GM18505 (cell line): ENCODE measurements at regions not wholly inside any gene's neighbourhood (a gene's known extent, or its start where the extent isn't known, plus 50 kb on each side); places are given as distances from the start of the nearest gene placed in this dataset.

ENCODE experiments used
- ATAC-seq: cut with Tn5 transposase; IDR thresholded peaks from one replicate; pipeline ENCODE4 v1.9.1; 2021; ENCODE audit not compliant: unreplicated experiment
- POLR2A ChIP-seq: IDR thresholded peaks from 4 replicates; pipeline ENCODE4 v1.6.1; 2011; ENCODE audit warnings: borderline replicate concordance; ENCODE audit not compliant: insufficient read depth, insufficient read length; ENCODE audit errors: extremely low read depth

DNA sequence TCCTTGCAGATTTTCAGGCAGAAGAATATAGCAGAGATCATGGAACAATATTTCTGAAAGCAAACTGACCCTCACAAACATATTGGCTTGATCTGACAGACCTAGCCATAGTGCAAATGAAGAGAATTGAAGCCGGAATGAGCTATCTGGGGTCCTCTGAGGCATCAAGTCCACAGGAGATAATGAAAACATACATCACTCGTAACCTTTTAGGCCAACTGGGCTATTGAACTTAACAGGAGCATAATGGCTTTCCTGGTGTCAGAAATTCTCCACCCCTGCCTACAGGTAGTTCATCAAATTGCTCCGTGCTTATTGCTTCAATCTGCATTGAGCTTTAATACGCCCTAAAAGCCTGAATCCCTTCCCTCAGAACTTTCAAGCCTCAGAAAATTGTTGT, 1414.6 kb upstream of the TENM4 start:
- TF ChIP-seq POLR2A: no peak
- ATAC-seq: no peak

DNA sequence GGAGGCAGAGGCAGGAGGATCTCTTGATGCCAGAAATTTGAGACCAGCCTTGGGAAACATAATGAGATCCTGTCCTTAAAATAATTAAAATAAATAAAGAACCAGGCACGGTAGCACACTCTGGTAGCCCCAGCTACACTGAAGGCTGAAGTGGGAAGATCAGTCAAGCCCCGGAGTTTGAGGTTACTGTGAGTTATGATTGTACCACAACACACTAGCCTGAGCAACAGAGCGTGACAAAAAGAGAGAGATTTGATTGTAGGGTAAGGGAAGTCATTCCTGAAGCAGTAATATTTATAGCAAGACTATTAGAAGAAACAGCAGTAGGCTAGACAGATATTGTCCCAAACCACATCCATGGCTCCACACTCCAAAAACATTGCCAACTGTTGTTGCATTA, 1408.4 kb upstream of the TENM4 start:
- ATAC-seq: peak; percentile 58
- TF ChIP-seq POLR2A: no peak

DNA sequence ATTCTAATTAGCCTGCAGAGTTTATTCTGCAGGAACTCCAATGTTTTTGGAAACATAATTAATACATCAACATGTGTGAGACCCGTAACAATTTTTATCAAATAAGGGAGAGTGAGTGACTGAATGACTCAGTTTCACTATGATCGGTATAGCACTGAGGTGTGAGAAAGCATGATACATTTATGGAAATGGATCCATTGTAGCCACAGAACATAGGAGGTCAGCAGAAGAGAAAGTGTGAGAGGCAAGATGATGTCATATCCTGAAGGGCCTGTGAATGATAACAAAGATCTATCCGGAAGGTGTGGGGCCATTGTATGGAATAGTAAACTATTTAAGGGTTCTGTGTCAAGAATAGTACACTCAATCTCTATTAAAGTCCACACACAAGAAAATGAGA, 1406.1 kb upstream of the TENM4 start:
- peak; percentile 91 for ATAC-seq
- no peak for TF ChIP-seq POLR2A

DNA sequence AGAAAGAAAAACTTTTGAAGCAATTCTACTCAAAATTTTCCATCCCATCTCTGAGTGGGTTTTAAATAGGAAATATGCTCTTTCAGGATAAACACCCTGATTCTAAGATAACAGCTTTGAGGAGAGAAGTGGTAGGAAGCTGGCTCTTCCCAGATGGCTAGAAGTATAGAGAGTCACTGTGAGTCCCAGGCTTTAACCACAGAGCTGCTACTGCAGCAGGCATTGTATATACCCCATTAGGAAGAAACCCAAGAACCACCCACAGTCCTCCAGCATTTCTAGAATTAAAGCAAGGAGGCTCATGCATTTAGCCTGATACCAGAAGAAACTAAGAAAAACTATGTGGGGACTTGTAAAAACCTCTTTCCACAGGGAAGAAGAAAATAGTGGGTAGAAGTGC, 1405.6 kb upstream of the TENM4 start:
- no peak for TF ChIP-seq POLR2A
- no peak for ATAC-seq

DNA sequence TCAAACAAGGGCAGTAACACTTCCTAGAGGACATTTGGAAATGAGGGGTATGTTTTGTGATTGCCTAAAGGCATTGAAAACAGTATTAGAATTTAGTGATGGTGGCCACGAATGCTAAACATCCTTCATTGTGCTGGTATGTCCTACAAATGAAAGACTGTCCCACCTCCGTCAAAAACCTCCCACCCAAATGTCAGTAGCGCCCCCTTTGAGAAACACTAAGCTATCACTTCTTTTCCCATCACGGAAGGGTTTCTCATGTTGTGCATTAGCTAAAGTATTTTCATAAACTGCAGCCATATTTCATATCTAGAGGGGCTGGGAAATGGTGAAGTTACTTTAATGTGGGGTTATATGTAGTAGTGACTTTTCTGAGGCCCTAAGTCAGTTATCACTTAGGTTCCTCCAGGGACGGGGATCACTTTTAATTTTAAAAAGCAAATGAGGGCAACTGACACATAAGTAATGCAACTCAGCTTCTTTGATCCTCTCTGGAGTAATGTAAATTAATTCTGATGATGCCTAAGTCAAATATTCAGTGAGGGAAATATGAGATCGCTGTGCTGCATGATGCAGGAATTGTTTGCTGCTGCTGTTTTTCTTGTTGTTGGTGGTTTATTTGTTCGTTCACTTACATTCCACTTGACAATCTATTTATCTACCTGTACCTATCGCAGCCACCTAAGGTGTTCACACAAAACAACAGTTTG, 1403.4 kb upstream of the TENM4 start:
- no peak for ATAC-seq
- TF ChIP-seq POLR2A: no peak

DNA sequence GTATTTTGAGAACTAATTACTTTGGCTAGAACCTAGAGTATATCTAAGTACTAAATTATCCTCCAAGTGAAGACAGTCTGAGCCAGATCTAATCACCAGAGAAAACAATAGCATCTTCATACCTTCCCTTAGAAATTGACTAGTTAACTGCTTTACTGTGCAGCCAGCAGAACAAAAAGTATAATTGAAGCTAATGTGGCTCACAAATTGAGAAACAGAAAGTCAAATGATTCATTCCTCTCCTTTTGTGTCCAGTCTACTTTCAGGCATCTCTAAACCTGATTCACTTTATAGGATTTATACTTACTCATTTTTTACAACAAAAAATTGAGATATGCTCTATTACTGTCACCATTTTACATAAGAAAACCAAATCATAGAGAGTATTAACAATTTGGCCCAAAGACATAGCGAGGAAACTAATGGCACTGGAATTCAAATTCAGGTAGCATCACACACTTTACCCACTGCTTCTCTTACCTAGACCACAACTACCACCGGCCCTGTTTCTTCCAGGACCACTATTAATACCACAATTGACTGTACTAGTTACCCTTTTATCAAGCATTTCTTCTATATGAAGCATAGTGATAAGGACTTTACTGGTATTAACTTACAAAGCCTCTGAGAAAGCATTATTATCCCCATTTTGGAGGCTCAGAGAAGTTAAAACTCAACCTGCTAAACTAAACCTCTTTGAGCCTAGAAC, 1402.6 kb upstream of the TENM4 start:
- no peak for TF ChIP-seq POLR2A
- no peak for ATAC-seq

DNA sequence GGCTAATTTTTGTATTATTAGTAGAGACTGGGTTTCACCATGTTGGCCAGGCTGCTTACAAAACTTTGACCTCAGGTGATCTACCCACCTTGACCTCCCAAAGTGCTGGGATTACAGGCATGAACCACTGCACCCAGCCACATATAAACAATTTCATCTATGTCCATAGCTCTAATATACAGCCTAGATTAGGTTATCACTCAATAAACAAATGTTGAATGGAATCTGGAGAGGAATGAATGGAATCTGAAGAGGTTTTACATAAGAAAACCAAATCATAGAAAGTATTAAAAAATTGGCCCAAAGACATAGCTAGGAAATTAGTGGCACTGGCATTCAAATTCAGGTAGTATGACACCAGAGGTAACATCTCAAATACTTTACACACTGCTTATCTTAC, 1401.4 kb upstream of the TENM4 start:
- TF ChIP-seq POLR2A: no peak
- ATAC-seq: no peak

DNA sequence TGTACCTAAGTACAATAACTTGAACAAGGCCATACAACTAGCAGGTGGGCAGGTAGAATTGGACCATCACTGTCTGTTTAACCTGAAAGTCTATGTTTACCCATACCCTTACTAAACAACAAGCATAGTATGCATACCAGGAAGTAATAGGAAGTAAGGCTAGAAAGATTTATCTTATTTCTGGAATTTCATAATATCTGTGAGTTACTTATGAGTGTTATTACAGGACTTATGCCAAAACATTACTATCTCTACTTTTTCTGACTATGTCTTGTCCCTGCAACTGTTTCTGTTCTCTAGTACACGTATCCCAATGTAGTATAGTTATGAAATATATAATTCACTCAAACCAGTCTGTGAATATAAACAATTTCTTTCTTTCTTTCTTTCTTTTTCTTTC, 1400.8 kb upstream of the TENM4 start:
- no peak for TF ChIP-seq POLR2A

DNA sequence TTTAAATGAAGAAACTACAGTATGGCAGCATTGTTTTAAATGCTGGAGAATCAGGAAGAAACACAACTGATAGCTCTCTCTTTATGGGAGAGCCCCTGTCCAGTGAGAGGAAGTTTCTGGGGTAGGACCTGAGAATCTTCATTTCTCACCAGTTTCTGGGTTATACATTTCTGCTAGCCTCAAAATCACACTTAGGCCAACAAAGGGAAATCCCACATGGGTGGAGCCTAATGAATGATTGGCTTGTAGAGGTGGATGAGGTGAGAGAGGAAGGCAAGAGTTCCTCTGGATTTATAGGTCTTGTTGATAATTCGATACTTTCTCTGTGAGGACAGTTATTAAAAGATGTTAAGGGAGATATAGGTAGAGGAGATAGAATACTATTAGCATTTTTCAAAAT, 1397.3 kb upstream of the TENM4 start:
- ATAC-seq: peak; percentile 65
- no peak for TF ChIP-seq POLR2A

More for the DNA sequence above, 1400.8 kb upstream of the TENM4 start:
- ATAC-seq: no peak

DNA sequence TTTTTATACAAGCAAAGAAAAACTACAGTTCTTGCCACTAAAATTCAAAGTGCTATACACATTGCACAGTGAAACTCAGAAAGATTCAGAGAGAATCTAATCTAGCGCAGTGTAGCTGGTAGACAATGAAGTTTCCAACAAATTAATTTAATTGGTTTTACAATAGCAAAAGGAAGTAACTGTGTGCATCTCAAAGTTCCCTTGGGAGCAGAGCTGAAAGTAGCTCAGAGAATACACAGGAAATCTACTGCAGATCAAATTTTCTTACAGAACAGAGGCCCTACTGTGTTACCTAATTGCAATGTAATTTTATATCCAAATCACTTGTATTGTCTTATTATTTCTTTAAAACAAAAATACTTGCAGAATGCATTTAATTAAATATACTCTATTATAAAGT, 1396.2 kb upstream of the TENM4 start:
- ATAC-seq: no peak
- TF ChIP-seq POLR2A: no peak

DNA sequence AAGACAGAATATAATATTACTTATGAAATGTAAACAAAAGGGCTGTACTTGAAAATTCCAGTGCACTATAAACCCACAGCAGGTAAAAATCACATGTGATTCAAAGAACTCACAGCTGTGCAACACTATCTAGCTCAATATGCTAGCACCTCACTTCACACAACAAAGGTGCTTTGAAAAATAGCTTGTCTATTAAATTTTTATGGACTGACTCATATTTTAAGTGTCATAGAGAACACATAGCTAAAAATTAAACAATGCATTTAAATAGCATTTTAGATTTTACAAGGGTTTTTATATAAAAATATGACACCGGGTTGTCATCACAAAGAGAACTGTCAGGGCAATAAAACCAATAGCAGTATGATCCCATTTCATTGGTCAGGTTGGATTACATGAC, 1390.5 kb upstream of the TENM4 start:
- ATAC-seq: no peak
- no peak for TF ChIP-seq POLR2A

DNA sequence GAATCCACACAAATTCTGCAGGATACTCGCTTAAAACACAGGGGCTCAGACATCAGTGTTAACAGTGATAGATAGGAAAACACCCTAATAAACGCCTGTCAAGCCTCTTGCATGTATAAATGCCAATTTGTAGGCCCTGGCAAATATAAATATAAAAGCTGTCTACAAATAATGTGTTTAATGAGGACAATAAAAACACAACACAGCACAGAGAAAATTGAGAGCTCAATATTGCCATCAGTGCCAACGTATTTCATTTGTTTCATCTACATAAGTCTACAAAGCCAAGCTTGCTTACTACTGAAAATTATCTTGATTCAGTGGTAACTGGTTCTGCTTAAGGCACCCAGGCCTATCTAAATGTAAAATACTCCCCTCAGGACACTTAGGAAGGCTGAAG, 1387.0 kb upstream of the TENM4 start:
- ATAC-seq: no peak
- no peak for TF ChIP-seq POLR2A

DNA sequence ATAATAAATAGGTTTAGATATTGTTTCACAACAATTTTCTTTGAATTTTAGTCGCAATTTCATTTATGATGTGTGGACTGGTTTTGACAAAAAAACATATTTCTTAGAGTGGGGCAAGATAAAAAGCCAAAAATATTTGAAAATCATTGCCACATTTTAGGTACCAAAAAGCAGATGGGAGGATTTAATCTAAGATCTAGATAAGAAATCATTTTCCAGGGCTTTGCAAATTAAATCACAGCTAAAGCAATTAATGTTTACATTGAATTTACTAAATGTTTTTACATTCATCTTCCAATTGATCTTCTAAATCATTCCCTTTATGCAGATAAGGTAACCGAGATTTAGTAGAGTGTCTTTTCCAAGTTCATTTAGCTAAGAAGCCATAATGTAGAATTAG, 1386.0 kb upstream of the TENM4 start:
- ATAC-seq: no peak
- no peak for TF ChIP-seq POLR2A

DNA sequence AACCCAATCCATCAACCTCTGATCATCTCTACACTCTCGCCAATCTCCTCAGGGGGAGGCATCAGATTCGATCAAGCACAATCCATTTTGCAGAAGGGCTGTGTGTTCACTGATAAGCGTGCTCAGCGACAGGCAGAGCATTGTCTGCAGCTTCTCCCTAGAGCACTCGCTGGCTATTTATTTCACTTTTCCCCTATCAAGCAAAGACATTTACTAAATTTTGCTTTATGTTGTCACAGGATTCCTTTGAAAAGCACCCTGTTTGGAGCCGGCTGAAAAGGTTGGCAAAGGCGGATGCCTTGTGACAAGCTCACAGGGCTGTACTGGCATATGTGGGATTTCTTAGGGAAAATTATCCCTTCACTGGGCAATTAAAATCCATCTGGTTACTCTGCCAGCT, 1381.5 kb upstream of the TENM4 start:
- TF ChIP-seq POLR2A: no peak
- no peak for ATAC-seq
